ENCODE measurements at regions not wholly inside any gene's neighbourhood (a gene's known extent, or its start where the extent isn't known, plus 50 kb on each side); places are given as distances from the start of the nearest gene placed in this dataset.

GRCh38 chr13:47472516-47472915 lies 528.6 kb downstream of the SUCLA2 start:
- TF ChIP-seq CTCF (IDR thresholded peaks at IDR 0.05; ENCODE audit: insufficient read depth, low read depth, low read length) (no peak), EZH2 (IDR thresholded peaks at IDR 0.05; ENCODE audit: insufficient read depth, low read length) (no peak)

Data from astrocyte (in vitro differentiated cells and primary cell).